ENCODE measurements at regions not wholly inside any gene's neighbourhood (a gene's known extent, or its start where the extent isn't known, plus 50 kb on each side); places are given as distances from the start of the nearest gene placed in this dataset.
A peak's percentile ranks its signal among the peaks of the same experiment; 100 is the strongest.
"Not testable (repeated sequence)": the region's sequence is repeated elsewhere in the genome, so short reads cannot be mapped to it uniquely, and the experiment has no call there.

- Histone ChIP-seq H2AFZ (peak overlapping the region; percentile 75), H3K4me2 (ENCODE audit: low read length) (peak overlapping the region; percentile 11), H3K9me3 (ENCODE audit: control insufficient read depth, low read length) (no peaks in the 10 kb centered on the region), H3K27me3 (ENCODE audit: control insufficient read depth, insufficient read depth, low read length) (no peaks in the 10 kb centered on the region), H3K27ac (peak overlapping the region; percentile 67), H3K4me3 (ENCODE audit: low read depth, low read length) (no peak overlapping the region), H3K36me3 (ENCODE audit: control insufficient read depth, insufficient read depth, low read length) (no peaks in the 10 kb centered on the region), H3K4me1 (peaks cover 29% of the 10 kb centered on the region), H3K9ac (no peak overlapping the region), H3K79me2 (no peaks in the 10 kb centered on the region)
- no peak for TF ChIP-seq CTCF (IDR thresholded peaks at IDR 0.05)
These were observed 269.8 kb downstream of the C16orf95 start for GRCh38 chr16:87047221-87048037.

- H3K79me2 ChIP-seq: no peaks in the 10 kb centered on the region
- H3K9ac ChIP-seq: no peak overlapping the region
- no peak overlapping the region for H3K4me3 ChIP-seq (ENCODE audit: low read depth, low read length)
- peak overlapping the region; percentile 11 for H3K4me2 ChIP-seq (ENCODE audit: low read length)
- TF ChIP-seq CTCF (IDR thresholded peaks at IDR 0.05): no peak
- peak overlapping the region; percentile 67 for H3K27ac ChIP-seq
- H3K36me3 ChIP-seq (ENCODE audit: control insufficient read depth, insufficient read depth, low read length): no peaks in the 10 kb centered on the region
- peaks cover 33% of the 10 kb centered on the region for H3K4me1 ChIP-seq
- no peaks in the 10 kb centered on the region for H3K9me3 ChIP-seq (ENCODE audit: control insufficient read depth, low read length)
- no peaks in the 10 kb centered on the region for H3K27me3 ChIP-seq (ENCODE audit: control insufficient read depth, insufficient read depth, low read length)
- H2AFZ ChIP-seq: peak overlapping the region; percentile 75
These were observed 269.0 kb downstream of the C16orf95 start for GRCh38 chr16:87048038-87048729.

GRCh38 chr16:87048730-87049115 is 268.5 kb downstream of the C16orf95 start:
- H3K9me3 ChIP-seq (ENCODE audit: control insufficient read depth, low read length): no peaks in the 10 kb centered on the region
- TF ChIP-seq CTCF (IDR thresholded peaks at IDR 0.05): no peak
- no peak overlapping the region for H3K9ac ChIP-seq
- H2AFZ ChIP-seq: no peak overlapping the region
- H3K36me3 ChIP-seq (ENCODE audit: control insufficient read depth, insufficient read depth, low read length): no peaks in the 10 kb centered on the region
- H3K4me2 ChIP-seq (ENCODE audit: low read length): no peak overlapping the region
- no peaks in the 10 kb centered on the region for H3K27me3 ChIP-seq (ENCODE audit: control insufficient read depth, insufficient read depth, low read length)
- H3K4me1 ChIP-seq: peaks cover 30% of the 10 kb centered on the region
- H3K27ac ChIP-seq: no peak overlapping the region
- no peak overlapping the region for H3K4me3 ChIP-seq (ENCODE audit: low read depth, low read length)
- no peaks in the 10 kb centered on the region for H3K79me2 ChIP-seq

GRCh38 chr16:87049216-87049615 is 268.0 kb downstream of the C16orf95 start:
- H3K4me3 ChIP-seq (ENCODE audit: low read depth, low read length); H3K27me3 ChIP-seq (ENCODE audit: control insufficient read depth, insufficient read depth, low read length); H3K9me3 ChIP-seq (ENCODE audit: control insufficient read depth, low read length); H2AFZ ChIP-seq; H3K4me2 ChIP-seq (ENCODE audit: low read length); H3K79me2 ChIP-seq; H3K27ac ChIP-seq; H3K36me3 ChIP-seq (ENCODE audit: control insufficient read depth, insufficient read depth, low read length); H3K9ac ChIP-seq: not testable (repeated sequence)
- peaks cover 27% of the 10 kb centered on the region for H3K4me1 ChIP-seq

GRCh38 chr16:87050142-87050541 is 267.1 kb downstream of the C16orf95 start:
- Histone ChIP-seq H3K36me3 (ENCODE audit: control insufficient read depth, insufficient read depth, low read length) (no peaks in the 10 kb centered on the region), H3K4me2 (ENCODE audit: low read length) (no peak overlapping the region), H3K4me1 (peaks cover 27% of the 10 kb centered on the region), H3K4me3 (ENCODE audit: low read depth, low read length) (no peak overlapping the region), H3K9ac (no peak overlapping the region), H3K79me2 (no peaks in the 10 kb centered on the region), H3K9me3 (ENCODE audit: control insufficient read depth, low read length) (no peaks in the 10 kb centered on the region), H3K27ac (no peak overlapping the region), H3K27me3 (ENCODE audit: control insufficient read depth, insufficient read depth, low read length) (no peaks in the 10 kb centered on the region), H2AFZ (no peak overlapping the region)
- no peak for TF ChIP-seq CTCF (IDR thresholded peaks at IDR 0.05)
